GM23338 (cell line): ENCODE measurements at regions not wholly inside any gene's neighbourhood (a gene's known extent, or its start where the extent isn't known, plus 50 kb on each side); places are given as distances from the start of the nearest gene placed in this dataset.

Experiments used
- ATAC-seq: fragments of 200-7000 bp; cut with Tn5 transposase; 3 replicates; pipeline ENCODE4 v1.9.1; 2020
- DNase-seq: peaks from one replicate; pipeline ENCODE4 v3.0.0-alpha.2; 2015; ENCODE audit warnings: low spot score
- H2AFZ ChIP-seq: fragments of 200-600 bp; sonication (generic); 2 replicates; pipeline ENCODE4 v1.8.0; 2016; ENCODE audit warnings: antibody characterized with exemption, mild to moderate bottlenecking, moderate library complexity
- H3F3A ChIP-seq: fragments of 200-600 bp; sonication (generic); replicated peaks from 2 replicates; pipeline ENCODE4 v1.8.0; 2017; ENCODE audit warnings: antibody characterized with exemption, mixed run types, low read depth
- H3K27ac ChIP-seq: fragments of 200-600 bp; sonication (generic); 2 replicates; pipeline ENCODE4 v1.6.1; 2016; ENCODE audit warnings: low read depth
- H3K27me3 ChIP-seq: fragments of 200-600 bp; sonication (generic); 2 replicates; pipeline ENCODE4 v1.8.0; 2016; ENCODE audit warnings: mild to moderate bottlenecking, mixed run types, moderate library complexity; ENCODE audit not compliant: insufficient read depth
- H3K36me3 ChIP-seq: fragments of 200-600 bp; sonication (generic); 2 replicates; pipeline ENCODE4 v1.8.0; 2016; ENCODE audit warnings: mild to moderate bottlenecking; ENCODE audit not compliant: insufficient read depth
- H3K4me1 ChIP-seq: fragments of 200-600 bp; sonication (generic); 2 replicates; pipeline ENCODE4 v1.8.0; 2016; ENCODE audit warnings: mild to moderate bottlenecking, moderate library complexity; ENCODE audit not compliant: insufficient read depth
- H3K4me2 ChIP-seq: fragments of 200-600 bp; sonication (generic); 2 replicates; pipeline ENCODE4 v1.7.1; 2017; ENCODE audit warnings: mixed run types
- H3K4me3 ChIP-seq: fragments of 200-600 bp; sonication (generic); 2 replicates; pipeline ENCODE4 v1.6.1; 2016; ENCODE audit warnings: mixed run types
- H3K79me2 ChIP-seq: fragments of 200-600 bp; sonication (generic); replicated peaks from 2 replicates; pipeline ENCODE4 v1.8.0; 2017; ENCODE audit warnings: mild to moderate bottlenecking; ENCODE audit not compliant: insufficient read depth
- H3K9me2 ChIP-seq: fragments of 200-600 bp; sonication (generic); 2 replicates; pipeline ENCODE4 v1.8.0; 2017; ENCODE audit not compliant: insufficient read depth
- H4K20me1 ChIP-seq: fragments of 200-600 bp; sonication (generic); replicated peaks from 2 replicates; pipeline ENCODE4 v1.8.0; 2017; ENCODE audit warnings: mild to moderate bottlenecking; ENCODE audit not compliant: insufficient read depth
- H3K27ac Mint-ChIP-seq: 2 replicates; pipeline ENCODE4 v1.8.0; 2020; ENCODE audit warnings: inconsistent platforms, mild to moderate bottlenecking, moderate library complexity, mixed read lengths
- H3K27me3 Mint-ChIP-seq: 3 replicates; pipeline ENCODE4 v1.8.0; 2022; ENCODE audit warnings: low read depth, mild to moderate bottlenecking, moderate library complexity, mixed read lengths, inconsistent platforms; ENCODE audit not compliant: insufficient read depth, poor library complexity
- H3K36me3 Mint-ChIP-seq: 3 replicates; pipeline ENCODE4 v1.8.0; 2021; ENCODE audit warnings: low read depth, mild to moderate bottlenecking, inconsistent platforms, moderate library complexity, mixed read lengths
- H3K4me1 Mint-ChIP-seq: 3 replicates; pipeline ENCODE4 v1.8.0; 2020; ENCODE audit warnings: mild to moderate bottlenecking, inconsistent platforms, mixed read lengths
- H3K4me3 Mint-ChIP-seq: 3 replicates; pipeline ENCODE4 v1.8.0; 2021; ENCODE audit warnings: moderate library complexity, mild to moderate bottlenecking, inconsistent platforms, mixed read lengths
- H3K9me3 Mint-ChIP-seq: 3 replicates; pipeline ENCODE4 v1.8.0; 2020; ENCODE audit warnings: moderate library complexity, mild to moderate bottlenecking, inconsistent platforms, mixed read lengths
- CREB1 ChIP-seq: fragments of 250-450 bp; sonication (Bioruptor Pico); IDR thresholded peaks from 2 replicates; pipeline ENCODE4 v1.5.0; 2020; ENCODE audit warnings: low read depth, mild to moderate bottlenecking, moderate library complexity
- CTCF ChIP-seq, 2 experiments: fragments of 200-600 bp in 1 of 2; sonication (generic) in 1 of 2; conservative IDR thresholded peaks; 2 replicates each; pipeline versions ENCODE4 v1.5.1 to v1.6.1; 2016 to 2017; ENCODE audit warnings: antibody characterized with exemption in 2 of 2, low read depth in 2 of 2, mild to moderate bottlenecking in 2 of 2, moderate library complexity in 1 of 2
- ETS1 ChIP-seq: IDR thresholded peaks from 2 replicates; pipeline ENCODE4 v1.6.1; 2016; ENCODE audit warnings: antibody characterized with exemption
- EZH2 ChIP-seq: fragments of 200-600 bp; sonication (generic); IDR thresholded peaks from one replicate; pipeline ENCODE4 v1.8.0; 2017; ENCODE audit warnings: antibody characterized with exemption, mild to moderate bottlenecking, low read depth; ENCODE audit not compliant: unreplicated experiment
- EZH2phosphoT487 ChIP-seq: fragments of 200-600 bp; sonication (generic); IDR thresholded peaks from one replicate; pipeline ENCODE4 v1.8.1; 2018; ENCODE audit warnings: antibody characterized with exemption; ENCODE audit not compliant: unreplicated experiment
- JUNB ChIP-seq: IDR thresholded peaks from one replicate; pipeline ENCODE4 v1.6.1; 2016; ENCODE audit warnings: antibody characterized with exemption; ENCODE audit not compliant: unreplicated experiment
- NANOG ChIP-seq: IDR thresholded peaks from 2 replicates; pipeline ENCODE4 v1.6.1; 2016; ENCODE audit warnings: antibody characterized with exemption, borderline replicate concordance
- POLR2AphosphoS5 ChIP-seq: IDR thresholded peaks from 2 replicates; pipeline ENCODE4 v1.6.1; 2016; ENCODE audit warnings: antibody characterized with exemption, low read depth
- REST ChIP-seq: IDR thresholded peaks from one replicate; pipeline ENCODE4 v1.6.1; 2018; ENCODE audit warnings: antibody characterized with exemption; ENCODE audit not compliant: unreplicated experiment
- STAT1 ChIP-seq: IDR thresholded peaks from one replicate; pipeline ENCODE4 v1.6.1; 2016; ENCODE audit warnings: antibody characterized with exemption; ENCODE audit not compliant: unreplicated experiment
- ZNF114 ChIP-seq: fragments of 250-450 bp; sonication (Bioruptor Pico); IDR thresholded peaks from 2 replicates; pipeline ENCODE4 v1.5.0; 2020; ENCODE audit warnings: mild to moderate bottlenecking, moderate library complexity
- ZNF331 ChIP-seq: fragments of 250-450 bp; sonication (Bioruptor Pico); IDR thresholded peaks from 2 replicates; pipeline ENCODE4 v1.5.0; 2020; ENCODE audit warnings: low read depth, mild to moderate bottlenecking, moderate library complexity
- ZNF462 ChIP-seq: fragments of 250-450 bp; sonication (Bioruptor Pico); IDR thresholded peaks from 2 replicates; pipeline ENCODE4 v1.5.0; 2020; ENCODE audit warnings: mild to moderate bottlenecking, moderate library complexity

- TF ChIP-seq ZNF462 (CRISPR knock-in tag): no peak
- TF ChIP-seq ZNF331 (CRISPR knock-in tag): no peak
- TF ChIP-seq NANOG: no peak
- no peak for TF ChIP-seq EZH2
- TF ChIP-seq STAT1: no peak
- no peak for TF ChIP-seq CTCF (conservative IDR thresholded peaks at IDR 0.05; ENCODE audit: low read depth in 2 of 2)
- no peak for TF ChIP-seq JUNB
- TF ChIP-seq EZH2phosphoT487: no peak
- TF ChIP-seq POLR2AphosphoS5: no peak
- TF ChIP-seq ETS1: no peak
- no peak for TF ChIP-seq CREB1 (CRISPR knock-in tag)
- no peak for TF ChIP-seq ZNF114 (CRISPR knock-in tag)
- no peak for TF ChIP-seq REST
- Histone ChIP-seq H3F3A (no peaks in the 10 kb centered on the region), H2AFZ (no peak overlapping the region; the same call in 1 of the 2 replicates), H3K4me1 (no peaks in the 10 kb centered on the region), H3K36me3 (no peaks in the 10 kb centered on the region), H3K27me3 (no peaks in the 10 kb centered on the region), H3K4me3 (no peak overlapping the region), H3K9me2 (no peaks in the 10 kb centered on the region), H3K27ac (no peak overlapping the region), H3K4me2 (no peak overlapping the region), H4K20me1 (no peaks in the 10 kb centered on the region), H3K79me2 (no peaks in the 10 kb centered on the region)
- ATAC-seq (no peak), DNase-seq (no peak)
- Mint-ChIP-seq H3K27me3 (no peaks in the 10 kb centered on the region), H3K36me3 (no peaks in the 10 kb centered on the region), H3K27ac (no peak overlapping the region), H3K4me3 (no peak overlapping the region), H3K9me3 (no peaks in the 10 kb centered on the region), H3K4me1 (no peaks in the 10 kb centered on the region)
Measured at GRCh38 chr15:93861956-93862741, 369.2 kb upstream of the MCTP2 start.
